DMS153 treated with DMSO at 0.1 percent for 48 hours (cell line): ENCODE measurements at regions not wholly inside any gene's neighbourhood (a gene's known extent, or its start where the extent isn't known, plus 50 kb on each side); places are given as distances from the start of the nearest gene placed in this dataset.

Source experiments
- DNase-seq: peaks from one replicate; lab custom pipeline; 2025; ENCODE audit not compliant: unreplicated experiment; lab: John Stamatoyannopoulos, UW

- no peak for DNase-seq
Observed at GRCh38 chr9:77084094-77084493, 64.6 kb downstream of the FOXB2 start.

GRCh38 chr9:77085416-77085815 lies 66.0 kb downstream of the FOXB2 start:
- DNase-seq: no peak

- no peak for DNase-seq
Observed at GRCh38 chr9:77087506-77087905, 68.1 kb downstream of the FOXB2 start.

- no peak for DNase-seq
Observed at GRCh38 chr9:77092536-77092935, 73.1 kb downstream of the FOXB2 start.

- no peak for DNase-seq
Observed at GRCh38 chr9:77094150-77094549, 74.7 kb downstream of the FOXB2 start.

- no peak for DNase-seq
Observed at GRCh38 chr9:77097335-77097734, 77.9 kb downstream of the FOXB2 start.

GRCh38 chr9:77099388-77099787 lies 77.9 kb upstream of the VPS13A start:
- DNase-seq: peak; percentile 39

GRCh38 chr9:77111408-77111807 lies 65.9 kb upstream of the VPS13A start:
- no peak for DNase-seq

- no peak for DNase-seq
Observed at GRCh38 chr9:77125665-77126064, 51.7 kb upstream of the VPS13A start.

- DNase-seq: no peak
Observed at GRCh38 chr9:77127071-77127470, 50.3 kb upstream of the VPS13A start.
